ENCODE measurements at regions not wholly inside any gene's neighbourhood (a gene's known extent, or its start where the extent isn't known, plus 50 kb on each side); places are given as distances from the start of the nearest gene placed in this dataset.

- ChIA-PET POLR2A (no interaction called here), CTCF (interaction anchor here (0.8 to 1.7 kb wide), 2 partner anchors 11 to 12 kb away, joined by 3 to 4 read pairs; no protein-coding TSS in a partner anchor)
- DNase-seq (ENCODE audit: extremely low spot score): no peak
- TF ChIP-seq CTCF (IDR thresholded peaks at IDR 0.05; ENCODE audit: control extremely low read depth, extremely low read depth, low read depth, missing control alignments): no peak
Observed at GRCh38 chr20:22501034-22501433, 83.3 kb downstream of the FOXA2 start.

GRCh38 chr20:22499515-22500166, 84.7 kb downstream of the FOXA2 start:
- ChIA-PET CTCF (interaction anchor here (0.7 kb wide), 1 partner anchor 9 kb away, joined by 3 read pairs; no protein-coding TSS in a partner anchor), POLR2A (no interaction called here)
- DNase-seq (ENCODE audit: extremely low spot score): no peak
- TF ChIP-seq CTCF (IDR thresholded peaks at IDR 0.05; ENCODE audit: control extremely low read depth, extremely low read depth, low read depth, missing control alignments): no peak

- no peak for DNase-seq (ENCODE audit: extremely low spot score)
- TF ChIP-seq CTCF (IDR thresholded peaks at IDR 0.05; ENCODE audit: control extremely low read depth, extremely low read depth, low read depth, missing control alignments): no peak
- POLR2A ChIA-PET: no interaction called here
- CTCF ChIA-PET: no interaction called here
Observed at GRCh38 chr20:22496817-22497216, 87.6 kb downstream of the FOXA2 start.

GRCh38 chr20:22495789-22496188, 88.6 kb downstream of the FOXA2 start:
- CTCF ChIA-PET: no interaction called here
- no peak for DNase-seq (ENCODE audit: extremely low spot score)
- POLR2A ChIA-PET: no interaction called here
- TF ChIP-seq CTCF (IDR thresholded peaks at IDR 0.05; ENCODE audit: control extremely low read depth, extremely low read depth, low read depth, missing control alignments): no peak

- POLR2A ChIA-PET: no interaction called here
- CTCF ChIA-PET: no interaction called here
- DNase-seq (ENCODE audit: extremely low spot score): no peak
- no peak for TF ChIP-seq CTCF (IDR thresholded peaks at IDR 0.05; ENCODE audit: control extremely low read depth, extremely low read depth, low read depth, missing control alignments)
Observed at GRCh38 chr20:22495172-22495571, 89.2 kb downstream of the FOXA2 start.

GRCh38 chr20:22492497-22492896, 91.9 kb downstream of the FOXA2 start:
- no peak for DNase-seq (ENCODE audit: extremely low spot score)
- no peak for TF ChIP-seq CTCF (IDR thresholded peaks at IDR 0.05; ENCODE audit: control extremely low read depth, extremely low read depth, low read depth, missing control alignments)
- POLR2A ChIA-PET: interaction anchor here (0.7 kb wide), 1 partner anchor 1972 kb away, joined by 5 read pairs; no protein-coding TSS in a partner anchor
- CTCF ChIA-PET: no interaction called here

Data from GM10248 (cell line).